ENCODE measurements at regions not wholly inside any gene's neighbourhood (a gene's known extent, or its start where the extent isn't known, plus 50 kb on each side); places are given as distances from the start of the nearest gene placed in this dataset.
"Not testable (repeated sequence)": the region's sequence is repeated elsewhere in the genome, so short reads cannot be mapped to it uniquely, and the experiment has no call there.

- H3K4me3 Mint-ChIP-seq = no peak overlapping the region
- no peaks in the 10 kb centered on the region for H3K36me3 Mint-ChIP-seq (ENCODE audit: low read depth)
- H3K4me1 Mint-ChIP-seq (ENCODE audit: low read depth) = no peaks in the 10 kb centered on the region
- H3K27ac Mint-ChIP-seq = no peak overlapping the region
- no peaks in the 10 kb centered on the region for H3K27me3 Mint-ChIP-seq
- H3K9me3 Mint-ChIP-seq = no peaks in the 10 kb centered on the region
- intact Hi-C loops (cut with micrococcal nuclease) = loop anchor here (10.0 kb wide), 1 partner anchor 60 kb away; no protein-coding TSS in a partner anchor
Measured at GRCh38 chr11:25794804-25795203, 537.1 kb upstream of the ANO3 start.

GRCh38 chr11:25816411-25816810 is 515.5 kb upstream of the ANO3 start:
- H3K4me1 Mint-ChIP-seq (ENCODE audit: low read depth) = no peaks in the 10 kb centered on the region
- H3K27me3 Mint-ChIP-seq = no peaks in the 10 kb centered on the region
- H3K36me3 Mint-ChIP-seq (ENCODE audit: low read depth) = no peaks in the 10 kb centered on the region
- H3K27ac Mint-ChIP-seq = no peak overlapping the region
- no peaks in the 10 kb centered on the region for H3K9me3 Mint-ChIP-seq
- intact Hi-C loops (cut with micrococcal nuclease) = no loop called here
- H3K4me3 Mint-ChIP-seq = no peak overlapping the region

- no peaks in the 10 kb centered on the region for H3K36me3 Mint-ChIP-seq (ENCODE audit: low read depth)
- H3K4me3 Mint-ChIP-seq = no peak overlapping the region
- no peaks in the 10 kb centered on the region for H3K4me1 Mint-ChIP-seq (ENCODE audit: low read depth)
- H3K27me3 Mint-ChIP-seq = no peaks in the 10 kb centered on the region
- intact Hi-C loops (cut with micrococcal nuclease) = no loop called here
- H3K27ac Mint-ChIP-seq = no peak overlapping the region
- no peaks in the 10 kb centered on the region for H3K9me3 Mint-ChIP-seq
Measured at GRCh38 chr11:25824688-25825087, 507.2 kb upstream of the ANO3 start.

- peaks cover 14% of the 10 kb centered on the region for H3K9me3 Mint-ChIP-seq
- H3K36me3 Mint-ChIP-seq (ENCODE audit: low read depth); H3K4me1 Mint-ChIP-seq (ENCODE audit: low read depth); H3K4me3 Mint-ChIP-seq; intact Hi-C loops (cut with micrococcal nuclease); H3K27me3 Mint-ChIP-seq; H3K27ac Mint-ChIP-seq: not testable (repeated sequence)
Measured at GRCh38 chr11:25831485-25831884, 500.4 kb upstream of the ANO3 start.

GRCh38 chr11:25838918-25839625 is 492.9 kb upstream of the ANO3 start:
- no peaks in the 10 kb centered on the region for H3K36me3 Mint-ChIP-seq (ENCODE audit: low read depth)
- H3K9me3 Mint-ChIP-seq = peaks cover 10% of the 10 kb centered on the region

GRCh38 chr11:25844811-25845210 is 487.1 kb upstream of the ANO3 start:
- no peak overlapping the region for H3K27ac Mint-ChIP-seq
- H3K36me3 Mint-ChIP-seq (ENCODE audit: low read depth) = no peaks in the 10 kb centered on the region
- H3K27me3 Mint-ChIP-seq = no peaks in the 10 kb centered on the region
- no peak overlapping the region for H3K4me3 Mint-ChIP-seq
- peaks cover 34% of the 10 kb centered on the region for H3K9me3 Mint-ChIP-seq
- intact Hi-C loops (cut with micrococcal nuclease) = no loop called here
- H3K4me1 Mint-ChIP-seq (ENCODE audit: low read depth) = no peaks in the 10 kb centered on the region

More at GRCh38 chr11:25838918-25839625, 492.9 kb upstream of the ANO3 start:
- H3K27me3 Mint-ChIP-seq = no peaks in the 10 kb centered on the region
- no peak overlapping the region for H3K4me3 Mint-ChIP-seq
- no peaks in the 10 kb centered on the region for H3K4me1 Mint-ChIP-seq (ENCODE audit: low read depth)
- no peak overlapping the region for H3K27ac Mint-ChIP-seq
- intact Hi-C loops (cut with micrococcal nuclease) = no loop called here

- no peaks in the 10 kb centered on the region for H3K4me1 Mint-ChIP-seq (ENCODE audit: low read depth)
- H3K9me3 Mint-ChIP-seq = peaks cover 8% of the 10 kb centered on the region
- intact Hi-C loops (cut with micrococcal nuclease) = no loop called here
- H3K27ac Mint-ChIP-seq = no peak overlapping the region
- no peak overlapping the region for H3K4me3 Mint-ChIP-seq
- H3K27me3 Mint-ChIP-seq = no peaks in the 10 kb centered on the region
- no peaks in the 10 kb centered on the region for H3K36me3 Mint-ChIP-seq (ENCODE audit: low read depth)
Measured at GRCh38 chr11:25855916-25856315, 476.0 kb upstream of the ANO3 start.

- intact Hi-C loops (cut with micrococcal nuclease) = no loop called here
- no peak overlapping the region for H3K27ac Mint-ChIP-seq
- no peak overlapping the region for H3K4me3 Mint-ChIP-seq
- no peaks in the 10 kb centered on the region for H3K4me1 Mint-ChIP-seq (ENCODE audit: low read depth)
- no peaks in the 10 kb centered on the region for H3K36me3 Mint-ChIP-seq (ENCODE audit: low read depth)
- no peaks in the 10 kb centered on the region for H3K27me3 Mint-ChIP-seq
- no peaks in the 10 kb centered on the region for H3K9me3 Mint-ChIP-seq
Measured at GRCh38 chr11:25859776-25860175, 472.2 kb upstream of the ANO3 start.

GRCh38 chr11:25860677-25861450 is 471.1 kb upstream of the ANO3 start:
- intact Hi-C loops (cut with micrococcal nuclease) = no loop called here
- H3K4me3 Mint-ChIP-seq = no peak overlapping the region
- no peaks in the 10 kb centered on the region for H3K4me1 Mint-ChIP-seq (ENCODE audit: low read depth)
- H3K9me3 Mint-ChIP-seq = no peaks in the 10 kb centered on the region
- H3K36me3 Mint-ChIP-seq (ENCODE audit: low read depth) = no peaks in the 10 kb centered on the region
- no peaks in the 10 kb centered on the region for H3K27me3 Mint-ChIP-seq
- no peak overlapping the region for H3K27ac Mint-ChIP-seq

GRCh38 chr11:25862159-25862558 is 469.8 kb upstream of the ANO3 start:
- Mint-ChIP-seq H3K9me3 (no peaks in the 10 kb centered on the region), H3K36me3 (ENCODE audit: low read depth) (no peaks in the 10 kb centered on the region), H3K27ac (no peak overlapping the region), H3K4me1 (ENCODE audit: low read depth) (no peaks in the 10 kb centered on the region), H3K27me3 (no peaks in the 10 kb centered on the region), H3K4me3 (no peak overlapping the region)
- intact Hi-C loops (cut with micrococcal nuclease) = no loop called here

- no peaks in the 10 kb centered on the region for H3K4me1 Mint-ChIP-seq (ENCODE audit: low read depth)
- H3K36me3 Mint-ChIP-seq (ENCODE audit: low read depth) = no peaks in the 10 kb centered on the region
- intact Hi-C loops (cut with micrococcal nuclease) = no loop called here
- no peak overlapping the region for H3K4me3 Mint-ChIP-seq
- no peak overlapping the region for H3K27ac Mint-ChIP-seq
- H3K27me3 Mint-ChIP-seq = no peaks in the 10 kb centered on the region
- no peaks in the 10 kb centered on the region for H3K9me3 Mint-ChIP-seq
Measured at GRCh38 chr11:25863986-25864385, 467.9 kb upstream of the ANO3 start.

- Mint-ChIP-seq H3K27ac (no peak overlapping the region), H3K27me3 (no peaks in the 10 kb centered on the region), H3K36me3 (ENCODE audit: low read depth) (no peaks in the 10 kb centered on the region), H3K9me3 (no peaks in the 10 kb centered on the region), H3K4me1 (ENCODE audit: low read depth) (no peaks in the 10 kb centered on the region), H3K4me3 (no peak overlapping the region)
- intact Hi-C loops (cut with micrococcal nuclease) = no loop called here
Measured at GRCh38 chr11:25876456-25876965, 455.4 kb upstream of the ANO3 start.

- no peak overlapping the region for H3K27ac Mint-ChIP-seq
- no peak overlapping the region for H3K4me3 Mint-ChIP-seq
- H3K4me1 Mint-ChIP-seq (ENCODE audit: low read depth) = no peaks in the 10 kb centered on the region
- H3K9me3 Mint-ChIP-seq = no peaks in the 10 kb centered on the region
- no peaks in the 10 kb centered on the region for H3K36me3 Mint-ChIP-seq (ENCODE audit: low read depth)
- intact Hi-C loops (cut with micrococcal nuclease) = no loop called here
- no peaks in the 10 kb centered on the region for H3K27me3 Mint-ChIP-seq
Measured at GRCh38 chr11:25886036-25886435, 445.9 kb upstream of the ANO3 start.

GRCh38 chr11:25890626-25891260 is 441.2 kb upstream of the ANO3 start:
- Mint-ChIP-seq H3K27me3 (no peaks in the 10 kb centered on the region), H3K9me3 (no peaks in the 10 kb centered on the region), H3K36me3 (ENCODE audit: low read depth) (no peaks in the 10 kb centered on the region), H3K4me1 (ENCODE audit: low read depth) (no peaks in the 10 kb centered on the region), H3K4me3 (no peak overlapping the region), H3K27ac (no peak overlapping the region)
- intact Hi-C loops (cut with micrococcal nuclease) = no loop called here
